Upper lobe of left lung (tissue), 6 donors: ENCODE measurements at regions not wholly inside any gene's neighbourhood (a gene's known extent, or its start where the extent isn't known, plus 50 kb on each side); places are given as distances from the start of the nearest gene placed in this dataset.

Source experiments
- ATAC-seq, 2 donors: fragments of 200-7000 bp; cut with Tn5 transposase; one replicate each; pipeline ENCODE4 v1.9.1; 2022; ENCODE audit warnings: mild to moderate bottlenecking in 2 of 2, moderate library complexity in 2 of 2; ENCODE audit not compliant: low FRiP score in 2 of 2
- DNase-seq, 2 donors: peaks; one replicate each; pipeline ENCODE4 v3.0.0-alpha.2; 2019 to 2020
- H3K27ac ChIP-seq, 4 donors: fragments of 200-600 bp; sonication (generic); one replicate each; pipeline ENCODE4 v1.5.1; 2016 to 2019
- H3K27me3 ChIP-seq, 4 donors: fragments of 200-600 bp; sonication (generic); one replicate each; pipeline ENCODE4 v1.5.1; 2017 to 2019
- H3K36me3 ChIP-seq, 4 donors: fragments of 200-600 bp; sonication (generic); one replicate each; pipeline ENCODE4 v1.5.1; 2016 to 2019
- H3K4me1 ChIP-seq, 4 donors: fragments of 200-600 bp; sonication (generic); one replicate each; pipeline ENCODE4 v1.5.1; 2018 to 2019
- H3K4me3 ChIP-seq, 4 donors: fragments of 200-600 bp; sonication (generic); one replicate each; pipeline ENCODE4 v1.5.1; 2017 to 2019; ENCODE audit warnings: mild to moderate bottlenecking in 2 of 4, moderate library complexity in 1 of 4
- H3K9me3 ChIP-seq, 4 donors: fragments of 200-600 bp; sonication (generic); one replicate each; pipeline ENCODE4 v1.5.1; 2018 to 2019
- CTCF ChIP-seq, 6 experiments: fragments of 450-650 bp in 4 of 6; fragments of 200-600 bp in 2 of 6; sonication (generic) in 2 of 6; IDR thresholded peaks; one replicate each; pipeline ENCODE4 v1.5.1; 2016 to 2019; ENCODE audit warnings: antibody characterized with exemption in 6 of 6
- EP300 ChIP-seq, 4 donors: sonication (generic); formaldehyde crosslinking; IDR thresholded peaks; one replicate each; pipeline ENCODE4 v1.5.1; 2017; ENCODE audit warnings: antibody characterized with exemption in 4 of 4, control low read depth in 2 of 4
- POLR2A ChIP-seq, 4 donors: fragments of 450-650 bp; IDR thresholded peaks; one replicate each; pipeline ENCODE4 v1.5.1; 2016 to 2017; ENCODE audit warnings: antibody characterized with exemption in 4 of 4, mild to moderate bottlenecking in 2 of 4
- POLR2AphosphoS5 ChIP-seq, 2 donors: sonication (generic); formaldehyde crosslinking; IDR thresholded peaks; one replicate each; pipeline ENCODE4 v1.5.1; 2017; ENCODE audit warnings: antibody characterized with exemption in 2 of 2
- WGBS, 2 donors: methylation state at CpG; one replicate each; pipeline ENCODE4 v1.1.5; 2017 to 2018; 5-methylcytosine and 5-hydroxymethylcytosine counted together
- small RNA-seq, 4 donors: library from RNA; depleted of rRNA; stranded (forward); fragments of <200 nt; gene quantifications; one replicate each; pipeline ENCODE3, GENCODE V24; 2016
- donor health status: DM: no; HTN: no; CAD: no; lungs with moderate emphysema.
- donor health status: DM: no; HTN: yes; CAD: no; lungs with severe emphysema.

GRCh38 chr4:147428583-147428982 lies 52.3 kb upstream of the EDNRA start:
- H3K36me3 ChIP-seq: no peaks in the 10 kb centered on the region
- H3K4me3 ChIP-seq: no peak overlapping the region
- no peak overlapping the region for H3K27ac ChIP-seq
- H3K27me3 ChIP-seq: no peaks in the 10 kb centered on the region
- 85 to 88% methylated on average over 4 of the region's 4 CpGs for WGBS, 2 donors
- ATAC-seq (no peak), DNase-seq (no peak)
- TF ChIP-seq POLR2AphosphoS5 (IDR thresholded peaks at IDR 0.05) (no peak), CTCF (IDR thresholded peaks at IDR 0.05) (no peak), POLR2A (IDR thresholded peaks at IDR 0.05) (no peak), EP300 (IDR thresholded peaks at IDR 0.05) (no peak)
- peaks cover 0 to 9% (median 2%) of the 10 kb centered on the region in 4 donors for H3K9me3 ChIP-seq
- H3K4me1 ChIP-seq: no peaks in the 10 kb centered on the region

GRCh38 chr4:147430111-147430510 lies 50.8 kb upstream of the EDNRA start:
- H3K27ac ChIP-seq: no peak overlapping the region
- no peaks in the 10 kb centered on the region for H3K27me3 ChIP-seq
- peaks cover 0 to 9% (median 2%) of the 10 kb centered on the region in 4 donors for H3K9me3 ChIP-seq
- no peak for TF ChIP-seq CTCF (IDR thresholded peaks at IDR 0.05)
- 47 to 66% methylated on average over 2 of the region's 2 CpGs for WGBS, 2 donors
- DNase-seq: no peak
- H3K4me1 ChIP-seq: no peaks in the 10 kb centered on the region
- H3K4me3 ChIP-seq: no peak overlapping the region
- ATAC-seq: no peak
- no peaks in the 10 kb centered on the region for H3K36me3 ChIP-seq

Small RNAs in the stretch of these regions (small RNA-seq; reads per million reads assigned to genes)
- gene MIR548G: 0 reads per million in 4 donors
